HUES6 (cell line): ENCODE measurements at regions not wholly inside any gene's neighbourhood (a gene's known extent, or its start where the extent isn't known, plus 50 kb on each side); places are given as distances from the start of the nearest gene placed in this dataset.

ENCODE experiments used
- H3K27ac ChIP-seq: 2 replicates; pipeline ENCODE4 v1.7.0; 2013; ENCODE audit warnings: low read depth, mild to moderate bottlenecking, low read length, inconsistent platforms
- H3K27me3 ChIP-seq: 2 replicates; pipeline ENCODE4 v1.6.1; 2013; ENCODE audit warnings: low read length; ENCODE audit not compliant: control insufficient read depth, insufficient read depth
- H3K36me3 ChIP-seq: 2 replicates; pipeline ENCODE4 v1.6.1; 2013; ENCODE audit warnings: low read length; ENCODE audit not compliant: control insufficient read depth, insufficient read depth
- H3K4me1 ChIP-seq: 2 replicates; pipeline ENCODE4 v1.6.1; 2013; ENCODE audit warnings: low read length; ENCODE audit not compliant: control insufficient read depth, insufficient read depth
- H3K4me3 ChIP-seq: 2 replicates; pipeline ENCODE4 v1.5.1; 2013; ENCODE audit warnings: low read depth, low read length
- H3K9ac ChIP-seq: one replicate; pipeline ENCODE4 v1.6.1; 2013; ENCODE audit warnings: mild to moderate bottlenecking, low read length
- H3K9me3 ChIP-seq: 2 replicates; pipeline ENCODE4 v1.6.1; 2013; ENCODE audit warnings: low read depth, low read length; ENCODE audit not compliant: control insufficient read depth, insufficient read depth

- H3K9ac ChIP-seq: no peak overlapping the region
- H3K27ac ChIP-seq: no peak overlapping the region
- no peaks in the 10 kb centered on the region for H3K4me1 ChIP-seq
- peaks cover 10% of the 10 kb centered on the region; the same call in 1 of the 2 replicates for H3K27me3 ChIP-seq
- H3K9me3 ChIP-seq: no peaks in the 10 kb centered on the region
- H3K4me3 ChIP-seq: no peak overlapping the region
- no peaks in the 10 kb centered on the region for H3K36me3 ChIP-seq
Measured at GRCh38 chr16:49128740-49129139, 152.9 kb downstream of the CBLN1 start.

DNA sequence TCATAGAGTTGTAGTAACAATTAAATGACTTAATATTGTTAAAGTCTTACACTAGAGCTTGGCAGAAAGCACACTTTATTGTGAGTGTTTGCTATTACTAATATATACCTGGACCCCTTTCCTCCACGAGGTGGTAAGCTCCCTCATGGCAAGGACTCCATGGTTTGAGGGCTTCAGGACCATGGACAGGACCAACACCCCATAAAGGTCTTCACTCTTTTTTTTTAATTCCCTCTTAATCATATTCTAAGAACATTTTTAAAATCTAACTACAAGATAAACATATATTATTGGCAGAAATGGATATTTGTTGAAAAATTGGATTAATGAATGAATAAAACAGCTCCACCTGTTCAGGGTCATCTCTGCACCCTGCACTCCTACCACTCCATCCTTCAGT is 154.5 kb downstream of the CBLN1 start:
- Histone ChIP-seq H3K9me3 (no peaks in the 10 kb centered on the region), H3K27ac (no peak overlapping the region), H3K27me3 (peaks cover 15% of the 10 kb centered on the region; the same call in 1 of the 2 replicates)

GRCh38 chr16:49121636-49122035 is 160.0 kb downstream of the CBLN1 start:
- Histone ChIP-seq H3K4me1 (no peaks in the 10 kb centered on the region), H3K27me3 (peaks cover 23% of the 10 kb centered on the region; the same call in 1 of the 2 replicates), H3K9ac (no peak overlapping the region), H3K27ac (no peak overlapping the region), H3K9me3 (no peaks in the 10 kb centered on the region), H3K4me3 (no peak overlapping the region), H3K36me3 (no peaks in the 10 kb centered on the region)

More for the DNA sequence above, 154.5 kb downstream of the CBLN1 start:
- H3K9ac ChIP-seq: no peak overlapping the region
- H3K4me3 ChIP-seq: no peak overlapping the region
- H3K36me3 ChIP-seq: no peaks in the 10 kb centered on the region
- H3K4me1 ChIP-seq: no peaks in the 10 kb centered on the region

- Histone ChIP-seq H3K27ac (no peak overlapping the region), H3K9me3 (no peaks in the 10 kb centered on the region), H3K27me3 (peaks cover 23% of the 10 kb centered on the region; the same call in 1 of the 2 replicates), H3K36me3 (no peaks in the 10 kb centered on the region), H3K9ac (no peak overlapping the region), H3K4me3 (no peak overlapping the region), H3K4me1 (no peaks in the 10 kb centered on the region)
Measured at GRCh38 chr16:49120631-49121030, 161.0 kb downstream of the CBLN1 start.

DNA sequence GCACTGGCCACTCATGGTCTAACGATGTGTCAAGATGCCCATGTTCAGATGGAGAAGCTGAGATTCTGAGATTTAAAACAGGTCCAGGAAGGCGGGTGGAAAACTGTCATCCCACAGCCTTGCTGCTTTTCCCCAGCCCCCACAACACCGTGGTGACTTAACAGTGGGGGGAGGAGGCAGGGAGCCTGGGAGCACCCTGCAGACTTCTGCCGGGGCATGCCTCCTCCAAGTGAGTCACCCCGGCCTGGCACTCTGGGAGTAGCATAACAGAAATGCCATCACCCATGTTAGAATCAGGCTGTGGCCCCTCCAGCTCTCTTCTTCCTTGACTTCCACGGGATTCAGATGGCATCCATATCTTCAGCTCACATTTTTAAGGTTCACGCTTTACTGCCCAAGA is 164.8 kb downstream of the CBLN1 start:
- H3K4me3 ChIP-seq: no peak overlapping the region
- no peaks in the 10 kb centered on the region for H3K4me1 ChIP-seq
- H3K9ac ChIP-seq: no peak overlapping the region
- H3K36me3 ChIP-seq: no peaks in the 10 kb centered on the region
- H3K27me3 ChIP-seq: peaks cover 19% of the 10 kb centered on the region; the same call in 1 of the 2 replicates
- H3K9me3 ChIP-seq: no peaks in the 10 kb centered on the region
- no peak overlapping the region for H3K27ac ChIP-seq

- Histone ChIP-seq H3K4me1 (no peaks in the 10 kb centered on the region), H3K9ac (no peak overlapping the region)
Measured at GRCh38 chr16:49115956-49116355, 165.7 kb downstream of the CBLN1 start.

DNA sequence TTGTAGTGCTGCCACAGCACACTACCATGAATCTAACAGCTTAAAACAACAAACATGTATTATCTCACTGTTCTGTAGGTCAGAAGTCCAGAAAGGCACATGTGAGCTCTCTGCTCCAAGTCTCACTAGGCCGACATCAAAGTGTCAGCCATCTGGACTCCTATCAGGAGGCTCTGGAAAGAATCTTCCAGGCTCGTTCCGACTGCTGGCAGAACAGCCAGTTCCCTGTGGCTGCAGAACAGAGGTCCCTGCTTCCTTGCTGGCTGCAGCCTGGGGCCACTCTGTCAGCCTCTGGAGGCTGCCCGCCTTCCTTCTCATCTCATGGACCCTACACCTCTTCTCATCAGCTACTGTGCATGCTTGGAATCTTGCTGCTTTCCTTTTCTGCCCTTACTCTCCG is 168.9 kb downstream of the CBLN1 start:
- Histone ChIP-seq H3K27ac (no peak overlapping the region), H3K4me3 (no peak overlapping the region), H3K4me1 (no peaks in the 10 kb centered on the region), H3K27me3 (peaks cover 24% of the 10 kb centered on the region; the same call in 1 of the 2 replicates), H3K9me3 (no peaks in the 10 kb centered on the region), H3K9ac (no peak overlapping the region), H3K36me3 (no peaks in the 10 kb centered on the region)

More at GRCh38 chr16:49115956-49116355, 165.7 kb downstream of the CBLN1 start:
- no peaks in the 10 kb centered on the region for H3K36me3 ChIP-seq
- H3K27ac ChIP-seq: no peak overlapping the region
- no peaks in the 10 kb centered on the region for H3K9me3 ChIP-seq
- no peak overlapping the region for H3K4me3 ChIP-seq
- H3K27me3 ChIP-seq: peaks cover 17% of the 10 kb centered on the region; the same call in 1 of the 2 replicates

DNA sequence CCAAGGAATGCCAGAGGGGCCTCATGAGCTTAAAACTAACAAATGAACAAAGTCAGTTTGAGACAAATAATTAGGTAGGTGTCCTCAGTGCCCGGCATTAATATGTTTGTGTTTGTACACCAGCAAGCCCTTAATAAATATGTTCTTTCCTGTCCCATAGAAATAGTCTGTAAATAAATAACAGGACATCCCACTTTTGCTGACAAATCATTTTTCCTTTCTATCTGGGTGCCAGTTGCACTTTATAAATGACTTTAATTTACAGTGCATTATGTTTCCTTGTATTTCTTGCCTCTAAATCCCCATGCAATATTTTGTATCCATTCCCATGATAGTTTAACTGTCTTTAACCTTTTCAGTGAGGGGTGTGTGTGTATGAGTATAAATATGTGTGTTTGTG is 170.3 kb downstream of the CBLN1 start:
- peaks cover 32% of the 10 kb centered on the region; the same call in 1 of the 2 replicates for H3K27me3 ChIP-seq

GRCh38 chr16:49108611-49109010 is 173.0 kb downstream of the CBLN1 start:
- Histone ChIP-seq H3K4me3 (no peak overlapping the region), H3K36me3 (no peaks in the 10 kb centered on the region), H3K4me1 (no peaks in the 10 kb centered on the region), H3K27me3 (peaks cover 26% of the 10 kb centered on the region; the same call in 1 of the 2 replicates), H3K9me3 (no peaks in the 10 kb centered on the region), H3K27ac (no peak overlapping the region), H3K9ac (no peak overlapping the region)

More for the DNA sequence above, 170.3 kb downstream of the CBLN1 start:
- Histone ChIP-seq H3K9ac (no peak overlapping the region), H3K4me3 (no peak overlapping the region), H3K9me3 (no peaks in the 10 kb centered on the region), H3K36me3 (no peaks in the 10 kb centered on the region), H3K4me1 (no peaks in the 10 kb centered on the region), H3K27ac (no peak overlapping the region)

- H3K36me3 ChIP-seq: no peaks in the 10 kb centered on the region
- no peak overlapping the region for H3K27ac ChIP-seq
- H3K4me3 ChIP-seq: no peak overlapping the region
- no peaks in the 10 kb centered on the region for H3K4me1 ChIP-seq
- no peak overlapping the region for H3K9ac ChIP-seq
- peaks cover 16% of the 10 kb centered on the region; the same call in 1 of the 2 replicates for H3K27me3 ChIP-seq
- no peaks in the 10 kb centered on the region for H3K9me3 ChIP-seq
Measured at GRCh38 chr16:49103298-49103697, 178.3 kb downstream of the CBLN1 start.

DNA sequence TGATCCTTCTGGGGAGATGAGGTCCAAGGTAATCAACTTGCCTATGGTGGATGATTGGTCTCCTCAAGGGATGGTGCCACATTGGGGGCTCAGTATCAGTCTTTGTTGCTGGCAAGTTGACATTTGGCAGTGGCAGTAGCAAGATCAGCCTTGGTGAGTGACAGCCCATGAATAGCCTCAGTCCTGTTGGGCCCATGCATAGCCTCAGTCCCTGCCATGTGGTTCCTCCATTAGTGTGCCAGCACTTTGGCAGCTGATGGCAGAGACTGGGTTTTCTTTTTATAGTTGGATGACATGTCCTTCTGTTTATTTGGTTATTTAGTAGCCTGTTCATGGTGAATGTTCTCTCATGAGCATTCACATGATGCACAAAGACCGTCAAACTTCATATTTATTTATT is 179.6 kb downstream of the CBLN1 start:
- H3K9me3 ChIP-seq: no peaks in the 10 kb centered on the region
- H3K4me1 ChIP-seq: no peaks in the 10 kb centered on the region
- H3K9ac ChIP-seq: no peak overlapping the region
- H3K27ac ChIP-seq: no peak overlapping the region
- H3K36me3 ChIP-seq: no peaks in the 10 kb centered on the region
- H3K4me3 ChIP-seq: no peak overlapping the region
- peaks cover 16% of the 10 kb centered on the region; the same call in 1 of the 2 replicates for H3K27me3 ChIP-seq
